SKM-1 treated with dmso at 0.1 percent for 144 hours (cell line): ENCODE measurements at regions not wholly inside any gene's neighbourhood (a gene's known extent, or its start where the extent isn't known, plus 50 kb on each side); places are given as distances from the start of the nearest gene placed in this dataset.

Source experiments
- DNase-seq: peaks from one replicate; lab custom pipeline; 2025; ENCODE audit not compliant: unreplicated experiment; lab: John Stamatoyannopoulos, UW

DNA sequence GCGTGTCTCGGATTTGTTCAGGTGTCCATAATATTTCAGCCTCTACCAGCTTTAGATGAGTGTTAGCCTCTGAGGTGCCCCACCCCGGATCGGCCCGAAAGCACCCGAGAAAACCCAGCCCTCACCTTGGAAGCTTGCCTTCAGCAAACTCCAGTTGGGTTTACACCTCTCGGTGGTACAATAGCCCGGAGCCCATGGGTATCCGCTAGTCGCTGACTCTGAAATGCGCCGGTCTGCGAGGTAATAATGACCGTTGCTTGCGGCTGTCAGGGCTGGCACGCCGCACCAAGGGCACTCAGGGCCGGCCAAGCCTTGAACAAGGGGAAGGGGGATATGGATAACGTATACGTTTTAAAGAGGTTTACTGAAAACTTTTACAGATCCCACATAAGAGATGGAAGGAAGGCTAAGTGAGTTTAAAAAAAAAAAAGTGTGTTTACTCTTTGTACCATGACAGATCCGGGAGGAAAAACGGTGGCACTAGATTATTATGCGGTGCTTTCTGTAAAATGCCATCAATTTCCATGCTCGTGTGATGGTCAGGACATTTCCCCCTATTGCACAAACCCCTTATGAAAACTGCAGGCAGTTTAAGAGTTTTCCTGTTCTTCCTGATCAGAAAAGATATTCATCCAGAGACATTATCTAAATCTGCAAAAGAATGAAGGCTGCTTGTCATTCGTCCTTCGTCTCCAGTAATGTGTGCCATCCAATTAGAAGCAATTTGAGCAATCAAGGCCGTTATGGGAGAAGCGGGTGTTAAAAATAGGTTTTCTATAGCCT, 124.2 kb downstream of the TMEM161B start:
- DNase-seq: no peak

GRCh38 chr5:88143693-88144218, 124.9 kb downstream of the TMEM161B start:
- no peak for DNase-seq

GRCh38 chr5:88142886-88143692, 125.6 kb downstream of the TMEM161B start:
- DNase-seq: no peak

DNA sequence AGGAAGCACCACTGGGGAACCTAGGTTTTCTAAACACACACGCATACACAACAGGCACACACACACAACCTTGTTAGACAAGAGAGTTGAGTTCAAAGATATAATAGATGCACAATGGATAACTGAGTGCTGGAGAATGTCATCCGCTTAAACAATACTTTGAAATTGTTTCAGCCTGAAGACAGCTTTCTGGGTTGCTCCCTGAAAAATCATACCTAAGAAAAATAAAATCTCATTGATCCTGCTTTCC, 126.1 kb downstream of the TMEM161B start:
- DNase-seq: no peak

- DNase-seq: peak; percentile 97
Measured at GRCh38 chr5:88140856-88141752, 127.5 kb downstream of the TMEM161B start.

DNA sequence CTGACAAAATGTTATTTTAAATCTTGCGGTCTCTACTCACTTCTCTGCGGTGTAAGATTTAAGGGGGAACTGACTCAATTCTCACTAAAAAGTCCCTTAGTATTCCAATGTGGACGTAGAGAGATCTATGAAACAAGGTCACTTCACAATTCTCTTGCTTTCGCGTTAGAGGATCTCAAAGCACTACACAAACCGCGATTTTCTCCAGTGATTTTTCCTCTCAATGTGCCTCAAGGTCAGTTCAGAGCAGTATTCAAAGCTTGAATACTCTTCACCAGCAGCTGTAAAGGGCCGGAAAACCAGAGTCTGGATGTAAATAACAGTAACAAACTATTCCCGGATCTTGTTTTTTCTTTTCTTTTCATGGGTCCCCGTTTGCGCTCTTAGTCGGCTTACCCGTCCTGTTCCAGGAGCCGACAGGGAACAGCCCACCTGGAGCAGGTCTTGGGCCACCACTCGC, 128.2 kb downstream of the TMEM161B start:
- no peak for DNase-seq

DNA sequence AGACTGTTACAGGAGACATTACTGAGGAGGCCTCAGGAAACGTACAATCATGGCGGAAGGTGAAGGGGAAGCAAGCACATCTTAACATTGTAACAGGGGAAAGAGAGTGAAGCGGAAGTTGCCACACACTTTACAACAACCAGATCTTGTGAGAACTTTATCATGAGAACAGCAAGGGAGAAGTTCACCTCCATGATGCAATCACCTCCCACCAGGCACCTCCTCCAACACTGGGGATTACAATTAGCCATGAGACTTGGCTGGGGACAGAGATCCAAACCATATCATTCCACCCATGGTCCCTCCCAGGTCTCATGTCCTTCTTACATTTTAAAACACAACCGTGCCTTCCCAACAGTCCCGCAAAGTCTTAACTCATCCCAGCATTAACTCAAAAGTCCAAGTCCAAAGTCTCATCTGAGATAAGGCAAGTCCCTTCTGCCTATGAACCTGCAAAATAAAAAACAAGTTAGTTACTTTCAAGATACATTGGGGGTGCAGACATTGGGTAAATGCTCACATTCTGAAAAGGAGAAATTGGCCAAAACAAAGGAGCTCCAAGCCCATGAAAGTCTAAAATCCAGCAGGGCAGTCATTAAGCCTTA, 138.3 kb downstream of the TMEM161B start:
- DNase-seq: peak; percentile 22

- DNase-seq: no peak
Measured at GRCh38 chr5:88128813-88129212, 139.8 kb downstream of the TMEM161B start.

DNA sequence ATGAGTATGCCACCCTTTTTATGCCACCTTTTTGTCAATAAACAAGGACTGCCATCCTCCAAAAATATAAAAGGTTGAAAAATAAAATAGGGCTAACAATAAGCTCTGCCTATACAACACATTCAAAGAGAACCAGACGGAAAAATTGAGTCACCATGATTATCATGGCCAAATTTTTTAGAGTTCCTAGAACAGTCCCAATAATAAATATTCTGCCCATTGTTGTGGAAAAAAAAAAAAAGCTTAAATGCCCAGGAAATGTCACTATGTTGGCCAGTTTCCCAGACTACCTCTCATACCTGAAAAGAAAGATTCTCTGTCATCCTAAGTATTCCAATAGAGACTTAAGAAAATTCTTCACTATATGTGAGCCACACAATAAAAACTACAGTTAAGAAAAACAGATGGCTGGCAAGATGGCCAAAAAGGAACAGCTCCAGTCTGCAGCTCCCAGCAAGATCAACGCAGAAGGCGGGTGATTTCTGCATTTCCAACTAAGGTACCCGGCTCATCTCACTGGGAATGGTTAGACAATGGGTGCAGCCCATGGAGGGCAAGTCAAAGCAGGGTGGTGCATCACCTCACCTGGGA, 149.0 kb downstream of the TMEM161B start:
- DNase-seq: no peak

- DNase-seq: no peak
Measured at GRCh38 chr5:88118179-88118578, 150.5 kb downstream of the TMEM161B start.

GRCh38 chr5:88117546-88117945, 151.1 kb downstream of the TMEM161B start:
- no peak for DNase-seq

GRCh38 chr5:88116396-88116795, 152.2 kb downstream of the TMEM161B start:
- no peak for DNase-seq

- DNase-seq: no peak
Measured at GRCh38 chr5:88115211-88115610, 153.4 kb downstream of the TMEM161B start.

GRCh38 chr5:88113429-88113828, 155.2 kb downstream of the TMEM161B start:
- DNase-seq: no peak

GRCh38 chr5:88109818-88110217, 158.8 kb downstream of the TMEM161B start:
- no peak for DNase-seq

- DNase-seq: no peak
Measured at GRCh38 chr5:88108490-88109279, 160.0 kb downstream of the TMEM161B start.

- no peak for DNase-seq
Measured at GRCh38 chr5:88094906-88095496, 173.6 kb downstream of the TMEM161B start.

DNA sequence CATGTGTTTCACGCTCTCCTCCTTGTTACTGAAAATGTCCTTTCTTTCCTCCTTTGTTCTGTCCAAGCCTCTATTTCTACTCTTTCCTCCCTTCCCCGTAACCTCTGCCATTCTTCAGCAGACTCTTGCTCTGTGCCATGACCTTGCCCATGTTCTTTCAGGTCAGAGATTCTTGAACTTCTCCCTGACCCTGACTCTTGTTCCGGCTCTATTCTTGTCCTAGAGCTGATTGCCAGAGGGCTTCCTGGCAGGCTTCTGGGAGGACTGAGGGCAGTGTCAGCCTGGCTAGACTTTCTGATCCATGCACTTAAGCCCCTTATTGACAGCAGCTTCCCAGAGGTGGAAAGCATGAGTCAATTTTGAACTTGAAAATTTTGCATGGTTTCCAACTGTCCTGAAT, 174.2 kb downstream of the TMEM161B start:
- no peak for DNase-seq

- no peak for DNase-seq
Measured at GRCh38 chr5:88093765-88094164, 174.9 kb downstream of the TMEM161B start.
